ENCODE measurements at regions not wholly inside any gene's neighbourhood (a gene's known extent, or its start where the extent isn't known, plus 50 kb on each side); places are given as distances from the start of the nearest gene placed in this dataset.
"Not testable (repeated sequence)": the region's sequence is repeated elsewhere in the genome, so short reads cannot be mapped to it uniquely, and the experiment has no call there.

- not testable (repeated sequence) for TF ChIP-seq ZNF8 (CRISPR knock-in tag; IDR thresholded peaks at IDR 0.05); PPARA (CRISPR knock-in tag; IDR thresholded peaks at IDR 0.05; ENCODE audit: borderline replicate concordance); ZNF70 (CRISPR knock-in tag; IDR thresholded peaks at IDR 0.05); SNAI2 (CRISPR knock-in tag; IDR thresholded peaks at IDR 0.05)
These were observed 270.4 kb downstream of the DSC3 start for GRCh38 chr18:30772170-30772569.

Data from SK-N-SH treated with all-trans-retinoic acid at 6 μM for 48 hours (cell line).